HEK293 (cell line): ENCODE measurements at regions not wholly inside any gene's neighbourhood (a gene's known extent, or its start where the extent isn't known, plus 50 kb on each side); places are given as distances from the start of the nearest gene placed in this dataset.

Experiments
- CTCF ChIA-PET: fragments of 350-600 bp; formaldehyde crosslinking; extraction: SDS; loops from one replicate; lab custom pipeline; 2021; ENCODE audit warnings: antibody characterized with exemption; lab: Yijun Ruan, JAX
- POLR2A ChIA-PET: fragments of 300-600 bp; formaldehyde crosslinking; extraction: SDS; loops from one replicate; lab custom pipeline; 2020; ENCODE audit warnings: antibody characterized with exemption, inconsistent platforms; lab: Yijun Ruan, JAX
- H3K27ac ChIP-seq: fragments of 200-500 bp; sonication (Bioruptor generic); 2 replicates; pipeline ENCODE4 v1.5.1; 2014; ENCODE audit warnings: low read depth, low read length, control low read depth, inconsistent platforms; ENCODE audit errors: extremely low read depth
- H3K36me3 ChIP-seq, 2 experiments: fragments of 200-500 bp in 1 of 2; sonication (Bioruptor generic) in 1 of 2; 1 replicate in 1 of 2; 2 replicates in 1 of 2; pipeline ENCODE4 v1.5.1; 2014 to 2017; ENCODE audit warnings: inconsistent platforms in 2 of 2, low read length in 2 of 2; ENCODE audit not compliant: control insufficient read depth in 2 of 2, insufficient read depth in 1 of 2
- H3K4me1 ChIP-seq: fragments of 200-500 bp; sonication (Bioruptor generic); 2 replicates; pipeline ENCODE4 v1.5.1; 2014; ENCODE audit warnings: mild to moderate bottlenecking, low read length, inconsistent platforms; ENCODE audit not compliant: control insufficient read depth, insufficient read depth
- H3K4me3 ChIP-seq: 2 replicates; pipeline ENCODE4 v1.5.1; 2011; ENCODE audit warnings: low read depth, mild to moderate bottlenecking, control low read depth, low read length, moderate library complexity
- H3K9me3 ChIP-seq: fragments of 200-500 bp; sonication (Bioruptor generic); 2 replicates; pipeline ENCODE4 v1.5.1; 2014; ENCODE audit warnings: low read depth, low read length, inconsistent platforms; ENCODE audit not compliant: control insufficient read depth, insufficient read depth
- AEBP2 ChIP-seq: fragments of 450-650 bp; formaldehyde crosslinking; IDR thresholded peaks from 2 replicates; pipeline ENCODE4 v1.5.1; 2016; ENCODE audit warnings: missing biosample characterization, missing genetic modification characterization, borderline replicate concordance
- EGR2 ChIP-seq: fragments of 450-650 bp; formaldehyde crosslinking; IDR thresholded peaks from 2 replicates; pipeline ENCODE4 v1.5.1; 2016; ENCODE audit warnings: low read depth, missing biosample characterization, missing genetic modification characterization
- FEZF1 ChIP-seq: fragments of 450-650 bp; formaldehyde crosslinking; IDR thresholded peaks from 2 replicates; pipeline ENCODE4 v1.5.1; 2016; ENCODE audit warnings: missing biosample characterization, missing genetic modification characterization
- IKZF3 ChIP-seq: fragments of 450-650 bp; IDR thresholded peaks from 2 replicates; pipeline ENCODE4 v1.5.0; 2018; ENCODE audit warnings: missing biosample characterization, mild to moderate bottlenecking, missing genetic modification characterization, moderate library complexity
- KLF1 ChIP-seq: fragments of 450-650 bp; formaldehyde crosslinking; IDR thresholded peaks from 2 replicates; pipeline ENCODE4 v1.5.1; 2016; ENCODE audit warnings: missing biosample characterization, missing genetic modification characterization
- PRDM4 ChIP-seq: fragments of 450-650 bp; formaldehyde crosslinking; IDR thresholded peaks from 2 replicates; pipeline ENCODE4 v1.5.1; 2017; ENCODE audit warnings: missing biosample characterization, missing genetic modification characterization
- SALL2 ChIP-seq: fragments of 450-650 bp; formaldehyde crosslinking; IDR thresholded peaks from 2 replicates; pipeline ENCODE4 v1.5.0; 2017; ENCODE audit warnings: missing biosample characterization, mild to moderate bottlenecking, missing genetic modification characterization, borderline replicate concordance
- ZBTB20 ChIP-seq: fragments of 450-650 bp; formaldehyde crosslinking; IDR thresholded peaks from 2 replicates; pipeline ENCODE4 v1.5.1; 2016; ENCODE audit warnings: missing biosample characterization, missing genetic modification characterization
- ZBTB26 ChIP-seq: fragments of 450-650 bp; formaldehyde crosslinking; optimal IDR thresholded peaks from 2 replicates; pipeline ENCODE3; 2016; ENCODE audit warnings: missing biosample characterization, mild to moderate bottlenecking, missing genetic modification characterization
- ZEB2 ChIP-seq: fragments of 450-650 bp; formaldehyde crosslinking; IDR thresholded peaks from 2 replicates; pipeline ENCODE4 v1.5.1; 2016; ENCODE audit warnings: missing biosample characterization, missing genetic modification characterization
- ZFHX2 ChIP-seq: fragments of 450-650 bp; formaldehyde crosslinking; conservative IDR thresholded peaks from 2 replicates; pipeline ENCODE4 v1.5.1; 2016; ENCODE audit warnings: missing biosample characterization, missing genetic modification characterization
- ZIC2 ChIP-seq: fragments of 450-650 bp; formaldehyde crosslinking; IDR thresholded peaks from 2 replicates; pipeline ENCODE4 v1.5.1; 2016; ENCODE audit warnings: missing biosample characterization, missing genetic modification characterization
- ZNF2 ChIP-seq: fragments of 450-650 bp; formaldehyde crosslinking; IDR thresholded peaks from 2 replicates; pipeline ENCODE4 v1.5.1; 2016; ENCODE audit warnings: missing biosample characterization, missing genetic modification characterization
- ZNF26 ChIP-seq: fragments of 450-650 bp; formaldehyde crosslinking; IDR thresholded peaks from 2 replicates; pipeline ENCODE4 v1.5.1; 2016; ENCODE audit warnings: missing biosample characterization, missing genetic modification characterization
- ZNF335 ChIP-seq: fragments of 450-650 bp; formaldehyde crosslinking; conservative IDR thresholded peaks from 2 replicates; pipeline ENCODE4 v1.5.1; 2016; ENCODE audit warnings: missing biosample characterization, missing genetic modification characterization
- ZNF510 ChIP-seq: fragments of 450-650 bp; formaldehyde crosslinking; IDR thresholded peaks from 2 replicates; pipeline ENCODE4 v1.5.1; 2018; ENCODE audit warnings: mild to moderate bottlenecking, missing genetic modification characterization, missing biosample characterization; ENCODE audit not compliant: insufficient replicate concordance
- TF ChIP-seq, protein P1 (sequence below): fragments of 450-650 bp; formaldehyde crosslinking; IDR thresholded peaks from 2 replicates; pipeline ENCODE4 v1.5.1; 2016; ENCODE audit warnings: missing biosample characterization, missing genetic modification characterization, borderline replicate concordance

DNA sequence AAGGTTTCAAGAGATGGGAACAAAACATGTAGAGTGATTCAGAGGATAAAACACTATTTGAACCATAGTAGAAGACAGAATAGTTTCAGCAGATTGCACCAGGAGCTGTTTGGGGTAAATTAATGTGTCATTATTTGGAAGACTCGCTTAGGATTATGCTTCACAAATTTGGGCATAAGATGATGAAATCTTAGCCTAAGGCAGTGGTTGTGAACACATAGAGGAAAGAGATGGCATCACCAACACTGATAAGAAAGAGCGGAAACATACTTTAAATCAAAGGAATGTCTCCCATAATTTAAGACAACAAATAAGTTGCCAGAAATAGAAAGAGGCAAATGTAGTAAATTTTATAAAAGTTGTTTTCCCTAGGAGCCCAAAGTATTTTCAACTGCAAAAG is 66.1 kb upstream of the TBCA start (continued):
- TF ChIP-seq ZEB2 (tag by site-specific recombination): peak; percentile 26; the same call in 1 of the 2 replicates

DNA sequence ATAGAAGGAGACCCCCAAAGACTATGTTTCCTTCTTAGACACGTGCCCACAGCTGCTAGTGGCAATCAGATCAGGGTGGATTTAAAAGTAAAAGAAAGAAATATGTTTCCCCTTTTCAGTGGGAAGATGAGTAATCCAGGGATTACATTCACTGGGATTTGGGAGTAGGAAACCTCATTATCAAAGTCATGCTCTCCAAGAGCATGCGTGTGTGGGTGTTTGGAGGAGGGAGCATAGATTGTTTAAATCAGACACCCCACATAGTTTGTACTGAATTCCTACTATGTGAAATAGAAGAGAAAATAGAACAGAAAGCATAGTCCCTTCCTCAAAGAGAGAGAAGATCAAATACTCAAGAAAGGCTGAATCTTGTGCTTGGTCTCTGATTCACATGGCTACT is 65.5 kb upstream of the TBCA start:
- H3K27ac ChIP-seq: no peak overlapping the region
- TF ChIP-seq ZBTB26 (tag by site-specific recombination) (no peak), ZNF335 (tag by site-specific recombination) (no peak), ZFHX2 (tag by site-specific recombination) (peak; percentile 66), ZNF26 (no peak), FEZF1 (tag by site-specific recombination) (no peak), IKZF3 (tag by site-specific recombination) (peak; percentile 16; the same call in 1 of the 2 replicates), AEBP2 (tag by site-specific recombination) (no peak), ZNF2 (no peak), EGR2 (peak; percentile 48; the same call in 1 of the 2 replicates)
- TF ChIP-seq, protein P1, sequence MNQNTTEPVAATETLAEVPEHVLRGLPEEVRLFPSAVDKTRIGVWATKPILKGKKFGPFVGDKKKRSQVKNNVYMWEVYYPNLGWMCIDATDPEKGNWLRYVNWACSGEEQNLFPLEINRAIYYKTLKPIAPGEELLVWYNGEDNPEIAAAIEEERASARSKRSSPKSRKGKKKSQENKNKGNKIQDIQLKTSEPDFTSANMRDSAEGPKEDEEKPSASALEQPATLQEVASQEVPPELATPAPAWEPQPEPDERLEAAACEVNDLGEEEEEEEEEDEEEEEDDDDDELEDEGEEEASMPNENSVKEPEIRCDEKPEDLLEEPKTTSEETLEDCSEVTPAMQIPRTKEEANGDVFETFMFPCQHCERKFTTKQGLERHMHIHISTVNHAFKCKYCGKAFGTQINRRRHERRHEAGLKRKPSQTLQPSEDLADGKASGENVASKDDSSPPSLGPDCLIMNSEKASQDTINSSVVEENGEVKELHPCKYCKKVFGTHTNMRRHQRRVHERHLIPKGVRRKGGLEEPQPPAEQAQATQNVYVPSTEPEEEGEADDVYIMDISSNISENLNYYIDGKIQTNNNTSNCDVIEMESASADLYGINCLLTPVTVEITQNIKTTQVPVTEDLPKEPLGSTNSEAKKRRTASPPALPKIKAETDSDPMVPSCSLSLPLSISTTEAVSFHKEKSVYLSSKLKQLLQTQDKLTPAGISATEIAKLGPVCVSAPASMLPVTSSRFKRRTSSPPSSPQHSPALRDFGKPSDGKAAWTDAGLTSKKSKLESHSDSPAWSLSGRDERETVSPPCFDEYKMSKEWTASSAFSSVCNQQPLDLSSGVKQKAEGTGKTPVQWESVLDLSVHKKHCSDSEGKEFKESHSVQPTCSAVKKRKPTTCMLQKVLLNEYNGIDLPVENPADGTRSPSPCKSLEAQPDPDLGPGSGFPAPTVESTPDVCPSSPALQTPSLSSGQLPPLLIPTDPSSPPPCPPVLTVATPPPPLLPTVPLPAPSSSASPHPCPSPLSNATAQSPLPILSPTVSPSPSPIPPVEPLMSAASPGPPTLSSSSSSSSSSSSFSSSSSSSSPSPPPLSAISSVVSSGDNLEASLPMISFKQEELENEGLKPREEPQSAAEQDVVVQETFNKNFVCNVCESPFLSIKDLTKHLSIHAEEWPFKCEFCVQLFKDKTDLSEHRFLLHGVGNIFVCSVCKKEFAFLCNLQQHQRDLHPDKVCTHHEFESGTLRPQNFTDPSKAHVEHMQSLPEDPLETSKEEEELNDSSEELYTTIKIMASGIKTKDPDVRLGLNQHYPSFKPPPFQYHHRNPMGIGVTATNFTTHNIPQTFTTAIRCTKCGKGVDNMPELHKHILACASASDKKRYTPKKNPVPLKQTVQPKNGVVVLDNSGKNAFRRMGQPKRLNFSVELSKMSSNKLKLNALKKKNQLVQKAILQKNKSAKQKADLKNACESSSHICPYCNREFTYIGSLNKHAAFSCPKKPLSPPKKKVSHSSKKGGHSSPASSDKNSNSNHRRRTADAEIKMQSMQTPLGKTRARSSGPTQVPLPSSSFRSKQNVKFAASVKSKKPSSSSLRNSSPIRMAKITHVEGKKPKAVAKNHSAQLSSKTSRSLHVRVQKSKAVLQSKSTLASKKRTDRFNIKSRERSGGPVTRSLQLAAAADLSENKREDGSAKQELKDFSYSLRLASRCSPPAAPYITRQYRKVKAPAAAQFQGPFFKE (tag by site-specific recombination): no peak
- TF ChIP-seq, all 188 proteins: peak for 3
- no peaks in the 10 kb centered on the region for H3K36me3 ChIP-seq
- CTCF ChIA-PET: interaction anchor here (0.7 kb wide), 1 partner anchor 219 kb away, joined by 3 read pairs; no protein-coding TSS in a partner anchor
- H3K9me3 ChIP-seq: no peaks in the 10 kb centered on the region
- H3K4me3 ChIP-seq: no peak overlapping the region
- POLR2A ChIA-PET: no interaction called here
- no peaks in the 10 kb centered on the region for H3K4me1 ChIP-seq

GRCh38 chr5:77840930-77841329 is 64.8 kb upstream of the TBCA start:
- Histone ChIP-seq H3K36me3 (no peaks in the 10 kb centered on the region), H3K4me3 (no peak overlapping the region), H3K9me3 (no peaks in the 10 kb centered on the region), H3K27ac (no peak overlapping the region), H3K4me1 (no peaks in the 10 kb centered on the region)
- ChIA-PET CTCF (no interaction called here), POLR2A (interaction anchor here (0.5 kb wide), 1 partner anchor 1658 kb away, joined by 5 read pairs; no protein-coding TSS in a partner anchor)
- TF ChIP-seq ZNF510 (tag by site-specific recombination) (no peak), PRDM4 (no peak), EGR2 (no peak), SALL2 (tag by site-specific recombination) (no peak), ZIC2 (tag by site-specific recombination) (no peak), KLF1 (no peak), ZBTB20 (tag by site-specific recombination) (no peak)
